ENCODE measurements at regions not wholly inside any gene's neighbourhood (a gene's known extent, or its start where the extent isn't known, plus 50 kb on each side); places are given as distances from the start of the nearest gene placed in this dataset.

DNA sequence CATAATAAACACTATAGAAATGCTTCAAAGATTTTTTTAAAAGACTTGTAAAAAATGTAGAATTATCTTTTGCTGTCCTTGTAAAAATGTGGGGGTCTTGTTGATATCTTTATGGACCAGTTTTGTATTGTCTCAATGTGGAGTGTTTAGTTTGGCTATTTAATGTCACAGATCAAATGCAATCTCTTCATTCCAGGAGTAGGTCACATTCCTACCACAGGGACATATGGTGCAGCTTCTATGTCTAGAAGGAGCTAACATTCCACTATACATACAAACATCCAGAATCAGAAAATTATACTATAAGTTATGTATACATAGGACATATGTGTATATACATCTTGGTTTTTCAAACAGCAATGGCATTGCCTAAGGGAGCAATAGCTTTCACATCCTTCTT, 345.7 kb downstream of the BMP4 start:
- no peak for DNase-seq (ENCODE audit: low spot score)

GRCh38 chr14:53609009-53609408, 347.6 kb downstream of the BMP4 start:
- DNase-seq (ENCODE audit: low spot score), result no peak

DNA sequence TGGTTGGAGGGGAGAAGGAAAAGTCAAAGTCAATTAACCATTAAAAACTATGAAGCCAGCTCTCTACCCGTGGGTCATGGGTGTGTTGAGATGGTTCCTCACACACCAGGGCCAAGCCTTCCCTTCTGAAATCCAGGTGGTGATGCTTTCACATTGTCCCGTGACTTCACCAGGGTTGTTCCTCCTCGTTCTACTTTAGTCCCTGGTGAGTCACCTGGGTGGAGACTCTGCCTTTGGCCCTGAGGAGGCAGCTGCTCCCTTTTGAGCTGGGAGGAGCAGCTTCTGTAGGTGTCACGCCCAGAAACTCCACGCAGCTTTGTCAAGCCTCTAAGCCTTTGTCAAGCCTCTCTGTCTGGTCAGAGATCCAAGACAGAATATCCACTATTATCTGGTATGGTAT, 348.3 kb downstream of the BMP4 start:
- no peak for DNase-seq (ENCODE audit: low spot score)

DNA sequence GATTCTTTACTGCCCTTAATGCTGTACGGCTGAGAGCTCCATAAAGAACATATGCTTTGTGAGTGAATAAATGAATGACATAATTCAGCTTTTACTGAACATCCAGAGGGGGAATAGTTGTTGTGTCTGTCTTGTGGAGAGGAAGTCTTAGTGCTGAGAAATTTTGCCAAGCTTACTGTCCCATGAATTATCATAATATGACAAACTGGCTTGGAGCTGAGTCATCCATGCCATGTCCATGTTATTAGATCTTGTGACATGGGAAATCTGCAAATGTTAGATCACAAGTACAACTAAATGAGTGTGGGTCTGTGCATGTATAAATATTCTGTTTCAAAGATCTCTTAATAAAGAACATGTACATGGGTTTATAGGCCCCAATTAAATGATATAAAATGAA, 350.4 kb downstream of the BMP4 start:
- DNase-seq (ENCODE audit: low spot score), result no peak

- DNase-seq (ENCODE audit: low spot score), result no peak
Observed at GRCh38 chr14:53605562-53605961, 351.1 kb downstream of the BMP4 start.

GRCh38 chr14:53603994-53604393, 352.6 kb downstream of the BMP4 start:
- DNase-seq (ENCODE audit: low spot score), result no peak

- DNase-seq (ENCODE audit: low spot score), result no peak
Observed at GRCh38 chr14:53601409-53601808, 355.2 kb downstream of the BMP4 start.

GRCh38 chr14:53599221-53599945, 357.2 kb downstream of the BMP4 start:
- DNase-seq (ENCODE audit: low spot score), result no peak

DNA sequence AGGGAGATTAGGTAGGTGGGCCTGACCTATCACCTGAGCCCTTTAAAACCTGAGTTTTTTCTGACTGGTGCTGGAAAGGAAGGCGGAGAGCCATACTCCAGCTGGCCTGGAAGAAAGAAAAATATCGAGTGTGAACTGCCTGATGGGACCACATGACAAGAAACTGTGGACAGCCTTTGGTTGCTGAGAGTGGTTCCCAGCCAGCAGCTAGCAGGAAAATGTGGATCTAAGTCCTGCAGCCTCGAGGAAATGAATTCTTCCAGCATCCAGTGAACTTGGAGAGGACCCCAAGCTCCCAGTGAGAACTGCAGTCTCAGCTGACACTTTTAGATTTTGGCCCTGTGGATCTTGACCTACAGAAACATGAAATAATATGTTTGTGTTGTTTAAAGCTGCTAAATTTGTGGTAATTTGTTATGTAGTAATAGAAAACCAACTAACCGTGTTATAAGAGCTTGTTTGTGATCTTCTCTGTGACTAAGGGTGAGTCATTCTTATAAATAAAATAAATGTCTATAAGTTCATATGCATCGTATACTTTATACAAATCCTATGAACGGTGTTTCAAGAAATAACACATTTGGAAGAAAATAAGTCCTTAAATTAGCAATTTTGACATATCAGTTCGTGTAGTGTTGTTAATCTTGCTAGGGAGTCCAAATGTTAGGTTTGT, 359.6 kb downstream of the BMP4 start:
- no peak for DNase-seq (ENCODE audit: low spot score)

- DNase-seq (ENCODE audit: low spot score), result no peak
Observed at GRCh38 chr14:53591816-53592215, 364.8 kb downstream of the BMP4 start.

DNA sequence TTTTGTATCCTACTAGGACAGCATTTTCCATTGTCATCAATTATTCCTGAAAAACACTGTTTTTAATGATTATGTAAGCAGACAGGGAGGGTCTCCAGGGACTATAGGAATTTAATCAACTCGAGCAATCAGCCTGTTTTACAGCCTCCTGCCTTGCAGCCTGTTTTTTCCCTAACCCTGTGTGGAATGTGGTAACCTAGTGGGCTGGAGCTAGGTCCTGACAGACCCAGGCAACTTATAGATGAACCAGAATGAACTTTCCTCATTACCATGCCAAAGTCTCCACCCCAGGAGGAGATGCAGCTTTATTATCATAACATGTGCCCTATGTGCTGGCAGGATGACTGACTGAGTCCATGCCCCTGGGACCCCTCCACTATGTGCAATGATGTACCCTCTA, 375.1 kb downstream of the BMP4 start:
- DNase-seq (ENCODE audit: low spot score), result no peak

GRCh38 chr14:53571641-53572328, 384.8 kb downstream of the BMP4 start:
- DNase-seq (ENCODE audit: low spot score), result peak; percentile 39

DNA sequence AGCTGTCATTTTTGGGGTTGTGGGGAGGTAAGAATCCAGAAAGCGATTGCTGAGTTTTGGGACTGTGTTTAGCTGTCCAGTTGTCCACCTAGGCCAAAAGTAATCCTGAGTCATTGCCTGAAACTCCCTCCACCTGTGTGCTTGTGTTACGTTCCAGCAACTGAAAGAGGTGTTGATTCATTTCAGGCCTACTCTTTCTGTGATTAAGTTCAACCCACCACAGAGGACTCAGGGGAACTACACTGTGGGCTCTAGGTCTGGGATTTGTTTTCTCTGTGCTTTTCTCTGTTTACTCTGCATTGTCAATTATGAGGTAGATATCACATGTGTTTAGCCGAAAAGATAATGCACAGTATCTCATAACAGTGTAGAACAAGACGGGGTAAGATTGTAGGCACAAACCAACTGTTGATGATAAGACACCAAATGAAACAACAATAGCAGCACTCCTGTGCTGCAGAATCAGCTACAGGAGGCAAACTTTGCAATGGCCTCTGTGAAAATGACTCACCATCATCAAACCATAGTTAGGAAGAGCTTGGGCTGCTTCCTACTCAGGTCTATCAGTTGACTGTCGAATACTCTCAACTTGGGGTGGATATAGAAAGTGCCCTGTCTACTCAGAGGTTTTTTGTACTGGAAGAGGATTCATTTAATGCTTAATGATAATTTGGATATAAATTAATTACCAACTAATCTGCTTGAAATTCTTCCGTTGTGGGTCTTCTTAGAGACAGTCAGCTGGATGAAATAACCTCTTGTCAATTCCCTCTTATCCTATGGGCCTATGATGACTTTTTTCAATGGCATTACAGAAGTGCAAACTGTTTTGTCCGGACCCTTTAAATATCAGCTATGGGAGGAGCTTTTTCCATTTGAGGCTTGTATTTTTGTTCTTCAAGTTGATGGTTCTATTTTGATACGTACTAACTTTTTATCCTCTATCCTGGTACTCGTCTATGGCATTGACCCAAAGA, 385.9 kb downstream of the BMP4 start:
- no peak for DNase-seq (ENCODE audit: low spot score)

DNA sequence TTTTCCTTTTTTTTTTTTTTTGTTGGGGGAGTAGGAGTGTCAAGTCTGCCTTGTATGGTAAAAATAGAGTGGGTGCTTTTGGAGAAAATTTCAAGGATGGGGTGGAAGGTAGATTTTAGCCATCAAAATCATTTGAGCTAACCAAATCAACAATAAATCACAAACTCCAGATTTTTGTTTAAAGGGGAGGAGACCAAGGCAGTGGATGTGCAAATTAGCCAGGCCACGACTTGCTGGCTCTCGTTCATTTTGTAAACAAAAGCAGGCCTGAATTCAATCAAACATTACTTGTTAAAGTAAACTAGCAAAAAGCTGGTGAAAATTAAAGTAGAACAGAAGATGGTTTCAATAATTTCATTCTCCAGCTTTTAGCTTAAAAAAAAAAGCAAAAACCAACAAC, 387.2 kb downstream of the BMP4 start:
- no peak for DNase-seq (ENCODE audit: low spot score)

- peak; percentile 65 for DNase-seq (ENCODE audit: low spot score)
Observed at GRCh38 chr14:53567236-53567780, 389.3 kb downstream of the BMP4 start.

DNA sequence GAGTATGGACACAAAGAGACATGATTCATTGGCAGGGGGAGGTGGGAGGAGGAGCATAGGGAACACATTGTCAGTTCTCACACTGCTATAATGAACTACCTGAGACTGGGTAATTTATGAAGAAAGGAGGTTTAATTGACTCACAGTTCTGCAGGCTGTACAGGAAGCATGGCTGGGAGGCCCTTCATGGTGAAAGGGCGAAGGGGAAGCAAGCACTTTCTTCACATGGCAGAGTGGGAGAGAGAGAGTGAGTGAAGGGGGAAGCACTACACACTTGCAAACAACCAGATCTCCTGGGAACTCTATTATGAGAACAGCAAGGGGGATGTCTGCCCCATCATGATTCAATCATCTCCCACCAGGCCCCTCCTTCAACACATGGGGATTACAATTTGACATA, 391.8 kb downstream of the BMP4 start:
- DNase-seq (ENCODE audit: low spot score), result no peak

DNA sequence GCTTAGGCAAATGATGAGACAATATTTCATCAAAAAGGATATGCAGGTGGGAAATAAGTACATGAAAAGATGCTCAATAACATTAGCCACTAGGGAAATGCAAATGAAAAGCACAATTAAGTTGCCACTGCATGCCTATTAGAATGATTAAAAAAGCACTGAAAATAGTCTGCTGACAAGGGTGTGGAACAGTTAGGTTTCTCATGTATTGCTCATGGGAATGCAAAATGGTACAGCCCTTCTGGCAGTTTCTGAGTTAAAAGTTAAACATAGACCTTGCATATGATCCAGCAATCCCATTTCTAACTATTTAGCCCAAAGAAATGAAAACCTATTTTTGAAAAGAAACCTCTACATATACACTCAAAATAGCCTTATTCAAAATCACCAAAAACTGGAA, 393.0 kb downstream of the BMP4 start:
- DNase-seq (ENCODE audit: low spot score), result no peak

- no peak for DNase-seq (ENCODE audit: low spot score)
Observed at GRCh38 chr14:53553221-53553620, 400.1 kb upstream of the DDHD1 start.

GRCh38 chr14:53551862-53552261, 398.7 kb upstream of the DDHD1 start:
- no peak for DNase-seq (ENCODE audit: low spot score)

DNA sequence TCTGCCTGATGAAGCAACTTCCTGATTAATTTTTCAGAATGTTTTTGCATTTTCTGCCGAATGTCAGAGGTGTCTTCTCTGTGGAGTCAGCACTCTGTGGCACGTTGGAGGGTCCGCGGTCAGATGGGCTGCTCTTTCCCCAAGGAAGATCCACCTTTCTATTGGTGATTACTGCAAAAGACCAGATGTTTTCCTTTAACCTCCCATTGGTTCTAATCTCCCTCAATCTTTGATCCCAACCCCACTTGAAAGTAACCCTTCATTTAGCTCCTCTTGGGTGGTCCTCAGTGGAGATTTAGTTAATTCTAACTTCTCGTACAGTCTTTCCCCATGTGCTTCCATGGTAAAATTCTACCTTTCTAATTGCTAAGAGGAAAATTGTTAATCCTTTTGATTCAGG, 397.7 kb upstream of the DDHD1 start:
- DNase-seq (ENCODE audit: low spot score), result no peak

GRCh38 chr14:53549956-53550355, 396.8 kb upstream of the DDHD1 start:
- DNase-seq (ENCODE audit: low spot score), result no peak

- no peak for DNase-seq (ENCODE audit: low spot score)
Observed at GRCh38 chr14:53547593-53547992, 394.5 kb upstream of the DDHD1 start.
